Forelimb muscle (tissue), 1 donor: ENCODE measurements at regions not wholly inside any gene's neighbourhood (a gene's known extent, or its start where the extent isn't known, plus 50 kb on each side); places are given as distances from the start of the nearest gene placed in this dataset.
"Not testable (repeated sequence)": the region's sequence is repeated elsewhere in the genome, so short reads cannot be mapped to it uniquely, and the experiment has no call there.

Source experiments
- DNase-seq: peaks from one replicate; pipeline ENCODE4 v3.0.0-alpha.2; 2013; ENCODE audit warnings: low read depth

DNA sequence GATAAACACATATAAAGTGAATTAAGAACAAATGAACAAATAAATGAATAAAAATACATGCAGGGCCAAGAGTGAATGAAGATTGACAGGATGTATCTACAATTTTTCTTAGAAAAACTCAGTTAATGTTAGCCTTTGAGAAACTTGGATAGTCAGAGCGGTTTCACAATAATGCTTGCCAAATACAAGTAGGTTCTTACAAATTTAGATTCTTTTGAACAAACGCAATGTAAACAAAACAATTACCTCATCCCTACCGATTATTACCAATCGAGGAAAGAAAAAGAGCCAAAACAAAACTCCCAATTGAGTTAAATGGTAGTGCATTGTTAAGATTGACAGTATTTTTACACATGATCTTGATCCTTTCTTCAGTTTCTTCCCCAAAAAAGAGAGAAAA, 176.9 kb upstream of the DEPDC1 start:
- DNase-seq, result no peak

DNA sequence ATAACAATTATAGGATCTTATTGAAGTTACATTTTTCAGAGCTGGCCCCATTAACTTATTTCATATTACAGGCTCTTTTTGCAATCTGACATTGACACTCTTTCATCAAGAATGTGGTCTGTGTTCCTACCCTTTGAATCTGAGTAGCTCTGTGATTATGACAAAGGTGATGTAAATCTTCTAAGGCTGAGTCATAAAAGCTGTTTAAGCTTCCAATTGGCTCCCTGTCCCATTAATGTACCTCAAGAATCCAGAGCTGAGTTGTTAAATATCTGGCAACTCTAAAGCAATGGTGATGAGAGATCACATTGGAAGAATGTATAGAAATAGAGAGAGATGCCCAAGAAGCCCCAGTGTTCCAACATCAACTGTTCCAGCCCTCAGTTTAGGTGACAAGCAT, 178.5 kb upstream of the DEPDC1 start:
- DNase-seq, result no peak

DNA sequence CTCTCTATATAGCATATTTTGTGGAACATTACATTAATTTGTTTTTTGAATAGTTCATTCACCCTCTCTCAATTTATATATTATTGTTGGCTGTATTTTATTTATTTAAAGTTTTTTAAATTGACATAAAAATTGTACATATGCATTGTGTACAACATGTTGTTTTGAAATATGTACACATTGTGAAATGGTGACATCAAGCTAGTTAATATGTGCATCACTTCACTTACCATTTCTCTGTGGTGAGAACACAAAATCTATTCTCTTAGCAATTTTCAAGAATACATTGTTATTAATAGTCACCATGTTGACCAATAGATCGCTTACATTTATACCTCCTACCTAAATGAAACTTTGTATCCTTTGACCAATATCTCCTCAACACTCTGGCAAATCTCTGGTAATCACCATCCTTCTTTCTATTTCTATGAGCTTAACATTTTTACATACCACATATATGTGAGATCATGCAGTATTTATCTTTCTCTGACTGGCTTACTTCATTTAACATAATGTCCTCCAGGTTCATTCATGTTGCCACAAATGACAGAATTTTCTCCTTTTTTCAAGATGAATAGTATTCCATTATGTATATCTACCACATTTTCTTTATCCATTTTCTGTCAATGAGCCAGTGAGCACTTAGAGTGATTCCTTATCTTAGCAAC, 180.9 kb upstream of the DEPDC1 start:
- DNase-seq, result no peak

DNA sequence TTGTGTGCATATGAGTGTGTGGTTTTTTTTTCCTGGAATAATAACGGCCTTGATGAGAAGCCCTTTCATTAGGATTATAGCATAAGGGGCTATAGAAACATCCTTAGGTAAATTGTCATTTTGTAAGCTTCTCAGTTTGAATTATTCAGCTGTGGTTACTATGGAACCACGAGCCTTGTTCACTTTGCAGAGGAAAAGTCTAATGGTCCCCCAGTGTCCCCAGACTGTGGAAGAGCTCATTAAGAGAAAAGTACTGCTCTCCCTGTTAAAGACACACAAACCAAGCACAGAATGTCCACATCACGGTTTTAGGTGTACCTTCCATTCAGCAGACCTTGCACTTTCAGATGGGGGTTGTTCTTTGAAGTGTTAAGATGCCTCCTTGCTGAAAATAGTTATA, 199.3 kb upstream of the DEPDC1 start:
- DNase-seq, result no peak

DNA sequence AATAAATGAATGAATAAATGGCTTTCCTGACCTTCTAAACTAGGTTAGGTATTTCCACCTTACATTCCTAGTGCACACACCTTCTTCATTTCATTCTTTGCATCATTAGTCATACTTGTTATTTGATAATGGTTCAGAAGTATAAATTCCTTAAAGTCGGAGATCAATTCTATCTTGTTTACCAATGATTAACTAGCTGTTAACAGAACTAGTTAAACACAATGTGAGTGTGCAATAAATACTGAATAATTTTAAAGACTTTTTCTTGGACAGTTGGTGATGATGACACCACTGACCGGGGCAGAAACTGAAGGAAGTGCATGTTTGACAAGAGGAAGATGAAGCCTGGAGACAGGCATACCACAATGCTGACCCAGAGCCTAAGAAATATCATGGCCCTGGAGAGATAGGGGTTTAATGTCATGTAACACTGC, 207.1 kb upstream of the DEPDC1 start:
- no peak for DNase-seq

DNA sequence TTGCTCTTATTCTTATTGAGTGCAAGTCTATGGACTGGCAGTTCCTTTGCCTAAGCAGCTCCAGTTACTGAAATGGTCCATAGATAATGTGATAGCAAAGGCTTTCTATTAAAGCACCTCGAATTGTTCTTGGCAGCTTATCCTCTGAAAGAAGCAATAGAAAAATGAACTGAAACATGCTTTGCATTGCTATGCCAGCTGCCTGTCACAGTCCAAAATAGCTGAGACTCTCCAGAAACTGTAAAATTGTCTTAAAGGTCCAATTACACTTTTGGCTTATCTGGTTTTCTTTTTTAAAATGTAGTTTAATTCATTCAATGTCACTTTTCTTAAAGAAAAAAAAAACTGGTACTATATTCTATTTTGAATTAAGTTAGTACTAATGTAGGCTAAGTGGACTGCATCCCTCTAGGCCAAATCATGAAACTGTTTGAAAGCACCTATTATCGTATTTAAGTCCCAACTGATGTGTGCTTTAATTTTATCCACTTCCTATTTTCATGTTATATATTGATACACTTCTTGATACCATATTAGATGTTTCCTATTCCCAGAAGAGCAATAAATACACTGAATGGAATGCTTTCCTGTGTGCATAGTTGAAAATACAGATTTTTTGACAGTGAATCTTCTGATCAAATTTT, 208.0 kb upstream of the DEPDC1 start:
- no peak for DNase-seq

DNA sequence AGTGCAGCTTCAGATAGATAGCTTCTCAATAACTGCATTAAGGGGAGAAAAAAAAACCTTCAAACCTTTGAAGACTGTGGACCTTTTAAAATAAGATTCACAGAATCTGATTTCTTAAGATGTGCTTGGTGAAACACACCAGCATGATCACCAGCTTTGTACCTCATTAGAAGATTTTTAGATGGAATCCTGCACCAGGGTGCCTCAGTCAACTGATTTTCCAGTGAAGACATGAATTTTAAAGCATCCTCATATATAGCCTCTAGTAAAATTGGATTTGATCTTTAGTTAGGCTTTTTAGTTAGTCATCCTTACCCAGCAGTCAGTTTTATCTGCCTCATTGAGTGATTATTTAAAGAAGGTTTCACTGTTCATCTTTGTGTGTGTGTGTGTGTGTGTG, 208.6 kb upstream of the DEPDC1 start:
- no peak for DNase-seq

DNA sequence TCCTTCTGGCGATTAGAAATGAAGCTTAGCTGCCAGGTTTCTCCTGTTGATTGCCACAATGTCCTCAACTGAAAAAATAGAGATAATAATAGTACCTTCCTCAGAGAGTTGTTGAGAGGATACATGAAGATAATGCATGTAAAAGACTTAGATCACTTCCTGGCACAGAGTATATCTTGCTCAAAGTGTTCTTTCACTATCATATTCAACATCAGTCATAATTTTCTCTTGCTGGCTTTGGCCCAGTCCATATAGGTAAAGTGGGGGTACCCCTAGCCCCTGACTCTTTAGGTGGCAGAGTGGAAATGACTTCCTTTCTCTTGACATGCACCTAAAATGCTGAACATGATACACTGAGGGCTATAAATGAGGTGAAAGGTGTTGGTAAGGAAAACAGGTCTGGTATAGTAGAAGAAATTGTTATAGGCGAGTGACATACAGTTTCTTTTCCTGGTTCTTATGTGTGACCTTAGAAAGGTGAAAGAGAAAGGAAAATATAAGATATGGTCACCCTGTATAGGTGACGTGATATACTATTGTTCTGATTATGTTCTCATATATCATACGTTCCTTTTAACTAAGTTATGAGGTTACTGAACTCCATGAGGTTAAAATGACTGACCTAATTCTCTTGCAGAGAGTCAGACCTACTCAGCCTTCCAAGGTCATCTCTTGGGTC, 209.9 kb upstream of the DEPDC1 start:
- no peak for DNase-seq

DNA sequence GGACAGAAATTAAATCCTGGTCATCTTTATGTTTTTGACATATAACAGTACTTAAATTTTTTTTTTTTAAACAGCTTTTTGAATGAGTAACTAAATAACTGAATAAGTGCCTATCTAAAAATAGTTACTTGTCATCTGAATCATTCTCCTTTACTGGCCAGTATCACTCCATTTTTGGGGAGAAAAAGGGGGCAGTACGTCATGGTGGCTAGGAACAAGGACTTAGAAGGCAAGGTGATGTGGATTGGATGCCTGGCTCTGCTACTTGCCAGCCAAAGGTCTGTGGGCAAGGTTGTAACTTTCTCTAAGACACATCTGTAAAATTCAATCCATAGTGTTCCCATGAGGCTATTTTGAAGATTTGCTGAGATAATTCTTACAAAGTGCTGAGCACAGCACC, 220.4 kb upstream of the DEPDC1 start:
- no peak for DNase-seq

DNA sequence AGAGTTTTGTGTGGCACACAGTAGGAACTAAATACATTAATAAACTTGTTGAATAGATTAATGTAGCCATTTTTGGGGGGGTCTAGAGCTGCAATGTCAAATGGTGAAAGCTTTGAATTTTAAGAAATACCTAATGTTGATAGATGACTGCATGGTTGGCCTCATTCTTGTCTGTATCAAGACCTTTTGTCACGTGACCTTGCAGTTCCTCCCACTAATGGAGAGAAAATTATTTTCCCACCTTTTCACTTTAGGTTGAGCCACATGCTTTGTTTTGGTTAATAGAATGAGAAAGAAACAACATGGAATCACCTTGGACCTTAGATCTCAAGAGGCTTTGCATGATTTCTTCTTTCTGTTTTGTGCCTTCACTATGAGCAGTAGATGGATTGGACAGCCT, 223.6 kb upstream of the DEPDC1 start:
- DNase-seq, result no peak

DNA sequence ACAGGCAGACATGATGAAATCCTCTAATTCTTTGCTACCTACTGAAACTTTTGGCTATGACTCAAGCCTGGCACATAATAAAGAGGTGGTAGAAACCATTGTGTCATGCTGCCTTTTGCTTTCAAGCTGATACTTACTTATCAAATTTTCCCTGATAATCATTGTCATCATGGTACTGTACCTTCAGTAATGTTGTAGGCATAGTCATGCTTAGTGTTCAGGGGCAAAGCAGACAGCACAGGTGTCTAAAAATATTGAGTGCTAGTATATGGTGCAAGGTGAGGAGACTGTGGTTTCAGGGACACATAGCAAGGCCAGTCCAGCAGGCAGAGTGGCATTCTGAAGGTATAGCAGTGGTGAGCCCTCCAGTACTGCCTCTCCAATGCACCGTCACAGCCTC, 226.9 kb upstream of the DEPDC1 start:
- DNase-seq, result no peak

DNA sequence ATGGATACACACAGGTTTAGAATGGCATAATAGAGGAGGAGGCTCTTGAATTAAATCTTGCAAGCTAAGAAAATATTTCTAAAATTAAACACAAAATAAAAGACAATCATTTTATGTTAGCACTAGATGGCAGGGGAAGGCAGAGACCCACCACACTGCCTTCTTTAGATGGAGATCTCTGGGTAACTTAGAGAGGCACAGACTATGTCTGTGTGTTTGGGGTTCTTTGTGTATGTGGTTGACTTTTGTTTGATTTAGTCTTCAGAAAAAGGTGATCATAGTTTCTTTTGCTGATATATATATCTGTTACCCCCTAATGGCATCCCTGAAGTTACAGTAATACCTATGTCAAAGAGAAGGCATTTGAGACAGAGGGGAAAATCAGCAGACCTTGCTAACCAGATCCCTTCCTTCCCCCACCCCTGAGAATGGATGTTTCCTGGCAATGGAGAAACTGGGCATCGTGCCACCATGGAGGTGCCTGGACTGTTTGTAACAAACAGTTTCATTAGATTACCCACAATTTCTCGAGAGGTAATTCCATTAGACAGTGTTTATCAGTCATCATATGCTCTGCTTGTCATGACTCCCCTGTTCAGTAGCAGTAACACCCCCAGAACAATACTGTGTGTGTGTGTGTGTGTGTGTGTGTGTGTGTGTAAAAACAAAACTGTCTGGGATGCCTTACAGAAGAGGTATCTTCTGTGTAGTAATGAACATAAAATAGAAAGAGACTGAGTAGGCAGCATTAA, 228.3 kb upstream of the DEPDC1 start:
- DNase-seq, result no peak

DNA sequence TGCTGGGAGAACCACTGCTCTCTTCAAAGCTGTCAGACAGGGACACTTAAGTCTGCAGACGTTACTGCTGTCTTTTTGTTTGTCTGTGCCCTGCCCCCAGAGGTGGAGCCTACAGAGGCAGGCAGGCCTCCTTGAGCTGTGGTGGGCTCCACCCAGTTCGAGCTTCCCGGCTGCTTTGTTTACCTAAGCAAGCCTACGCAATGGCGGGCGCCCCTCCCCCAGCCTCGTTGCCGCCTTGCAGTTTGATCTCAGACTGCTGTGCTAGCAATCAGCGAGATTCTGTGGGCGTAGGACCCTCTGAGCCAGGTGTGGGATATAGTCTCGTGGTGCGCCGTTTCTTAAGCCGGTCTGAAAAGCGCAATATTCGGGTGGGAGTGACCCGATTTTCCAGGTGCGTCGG, 242.6 kb upstream of the DEPDC1 start:
- not testable (repeated sequence) for DNase-seq

DNA sequence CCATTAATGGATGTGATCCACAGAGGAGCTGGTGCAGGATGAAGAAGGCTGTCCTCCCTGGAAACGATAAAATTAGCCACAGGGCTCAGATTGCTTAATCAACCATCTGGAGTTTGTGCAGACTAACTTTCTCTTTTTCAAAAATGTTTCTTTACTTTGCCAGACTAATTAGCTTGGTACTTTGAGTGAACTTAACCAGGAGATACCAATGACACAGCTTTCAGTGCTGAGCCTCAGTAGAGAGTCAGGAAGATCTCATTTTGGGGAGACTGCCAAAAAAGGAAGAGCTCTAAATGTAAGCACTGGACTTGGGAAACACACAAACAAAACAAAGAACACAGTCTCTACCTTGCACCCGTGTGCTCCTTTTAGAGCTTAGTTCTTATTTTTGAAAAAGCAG, 248.1 kb upstream of the DEPDC1 start:
- DNase-seq, result no peak

DNA sequence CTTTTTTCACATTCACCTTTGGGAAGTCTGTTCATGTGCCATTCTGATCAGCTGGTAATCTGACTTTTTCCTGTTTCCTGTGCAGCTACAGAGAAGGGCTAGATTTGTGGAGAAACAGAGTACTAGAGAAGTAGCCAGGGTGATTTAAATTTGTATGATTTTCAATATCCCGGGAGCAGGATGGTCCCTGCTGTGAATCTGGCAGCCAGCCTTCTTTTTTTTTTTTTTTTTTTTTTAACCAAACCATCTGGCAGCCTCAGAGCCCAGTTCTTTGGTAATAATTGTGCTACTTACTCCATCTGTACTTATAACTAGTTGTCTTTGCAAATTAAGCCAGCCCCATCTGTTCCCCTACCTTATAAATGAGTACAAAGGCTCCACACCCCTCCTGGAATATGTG, 248.6 kb upstream of the DEPDC1 start:
- DNase-seq, result no peak

DNA sequence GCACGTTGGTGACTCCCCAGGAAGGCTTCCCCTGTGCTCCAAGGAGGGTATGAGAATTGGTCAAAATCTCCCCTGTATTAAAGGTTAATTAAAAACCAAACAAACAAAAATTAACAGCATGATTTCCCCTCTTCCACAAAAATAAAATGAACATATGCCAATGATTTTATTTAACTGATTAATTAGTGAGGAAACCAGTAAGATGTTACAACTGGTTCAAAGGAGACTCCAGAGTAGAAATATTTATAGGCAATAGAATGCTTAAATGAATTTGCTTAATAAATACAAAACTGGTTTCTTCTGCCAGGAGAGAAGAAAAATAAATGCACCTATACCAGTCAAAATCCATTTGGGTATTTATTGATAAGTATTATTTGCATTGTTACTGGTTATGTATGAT, 249.5 kb upstream of the DEPDC1 start:
- no peak for DNase-seq

DNA sequence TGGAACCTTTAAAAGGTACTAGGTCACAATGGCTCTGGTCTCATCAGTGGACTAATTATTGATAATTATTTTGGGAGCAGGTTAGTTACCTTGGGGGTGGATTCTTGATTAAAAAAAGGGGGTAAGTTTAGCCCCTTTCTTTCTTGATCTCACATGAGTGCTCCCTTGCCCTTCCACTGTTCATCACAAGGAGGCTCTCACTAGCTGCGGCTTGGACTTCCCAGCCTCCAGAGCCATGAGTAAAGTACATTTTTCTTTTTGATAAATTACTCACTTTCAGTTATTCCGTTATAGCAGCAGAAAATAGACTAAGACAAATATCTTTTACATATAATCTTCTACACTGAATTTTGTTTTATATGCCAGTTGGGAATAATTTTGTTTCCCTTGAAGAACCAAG, 254.8 kb upstream of the DEPDC1 start:
- DNase-seq, result no peak

DNA sequence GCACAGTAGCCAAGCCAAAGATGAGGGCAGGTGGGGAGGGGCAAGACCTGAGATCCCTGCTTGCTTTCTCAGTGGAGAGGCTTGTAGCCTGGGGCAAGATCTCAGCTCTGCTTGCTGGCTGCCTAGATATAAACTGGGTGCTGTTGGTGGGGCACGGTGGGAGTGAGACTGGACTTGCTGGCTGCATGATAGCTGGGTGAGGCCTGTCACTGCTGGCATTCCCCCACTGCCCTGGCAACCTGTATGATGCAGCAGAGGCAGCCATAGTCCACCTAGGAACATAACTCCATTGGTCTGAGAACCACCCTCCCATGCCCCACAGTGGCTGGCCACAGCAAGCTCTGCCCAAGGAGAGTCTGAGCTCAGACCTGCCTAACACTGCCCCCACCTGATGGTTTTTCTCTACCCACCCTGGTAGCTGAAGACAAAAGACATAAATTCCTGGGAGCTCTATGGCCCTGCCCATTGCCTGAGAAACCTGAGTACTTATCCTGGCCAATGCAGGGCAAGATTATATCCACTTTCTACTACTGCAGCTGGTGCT, 261.9 kb upstream of the DEPDC1 start:
- DNase-seq, result no peak

DNA sequence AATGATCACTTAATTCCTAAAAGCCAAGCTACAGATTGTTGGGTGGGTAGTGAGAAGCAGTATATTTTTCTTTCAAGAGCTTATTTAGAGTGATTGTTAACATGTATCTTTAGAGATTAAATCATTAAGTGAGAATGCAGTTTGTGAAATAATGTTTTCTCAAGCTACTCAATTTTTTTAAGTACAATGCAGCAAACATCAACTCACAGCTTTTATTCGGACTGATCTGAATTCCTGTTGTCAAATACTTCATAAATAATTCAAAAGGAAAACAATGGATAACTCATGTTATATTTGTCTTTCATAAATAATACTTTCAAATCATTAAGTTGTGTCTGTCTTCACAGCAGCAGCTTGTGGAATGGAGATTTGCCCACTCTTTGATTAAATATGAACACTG, 271.1 kb upstream of the DEPDC1 start:
- no peak for DNase-seq

DNA sequence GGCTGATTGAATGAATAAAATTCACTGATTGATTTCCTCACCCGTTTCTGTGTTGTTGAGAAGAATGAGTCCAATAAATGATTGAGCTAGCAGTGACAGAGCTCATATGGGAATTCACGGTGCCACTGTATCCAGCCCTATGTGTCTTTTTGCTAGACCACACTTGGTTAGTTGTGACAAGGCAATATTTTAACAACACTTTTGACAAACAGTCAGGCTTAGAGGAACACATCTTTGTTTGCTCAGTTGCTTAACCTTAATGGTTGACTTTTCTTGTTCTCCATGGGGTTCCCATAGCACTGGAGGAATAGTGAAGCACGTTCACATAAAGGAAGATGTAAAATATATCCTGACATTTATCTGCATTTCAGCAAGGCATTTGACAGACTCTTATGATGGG, 273.9 kb upstream of the DEPDC1 start:
- no peak for DNase-seq

DNA sequence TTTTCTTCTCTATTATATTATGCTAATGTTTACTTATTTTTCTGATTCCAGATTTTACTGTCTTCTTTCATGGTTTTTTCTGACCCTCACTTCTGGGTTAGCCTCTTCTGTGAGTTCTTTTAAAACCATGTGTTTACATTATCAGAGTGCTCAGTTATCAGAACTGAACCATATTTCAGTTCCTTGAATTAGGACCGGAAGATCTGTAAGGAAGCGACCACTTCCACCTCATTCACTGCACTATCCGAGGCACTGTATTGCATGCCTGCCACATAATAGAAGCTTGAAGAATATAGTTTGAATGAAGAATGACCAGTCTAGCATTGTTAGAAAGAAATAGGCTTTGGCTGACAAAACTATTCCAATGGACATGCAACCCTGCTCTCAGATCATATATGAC, 281.0 kb upstream of the DEPDC1 start:
- DNase-seq, result no peak

DNA sequence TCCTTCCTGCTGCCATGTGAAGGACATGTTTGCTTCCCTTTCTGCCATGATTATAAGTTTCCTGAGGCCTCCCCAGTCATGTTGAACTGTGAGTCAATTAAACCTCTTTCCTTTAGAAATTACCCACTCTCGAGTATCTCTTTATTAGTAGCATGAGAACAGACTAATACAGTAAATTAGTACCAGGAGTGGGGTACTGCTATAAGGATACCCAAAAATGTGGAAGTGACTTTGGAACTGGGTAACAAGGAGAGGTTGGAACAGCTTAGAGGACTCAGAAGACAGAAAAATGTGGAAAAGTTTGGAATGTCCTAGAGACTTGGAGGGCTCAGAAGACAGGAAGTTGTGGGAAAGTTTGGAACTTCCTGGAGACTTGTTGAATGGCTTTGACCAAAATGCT, 283.0 kb upstream of the DEPDC1 start:
- not testable (repeated sequence) for DNase-seq
